NAMALWA (cell line): ENCODE measurements at regions not wholly inside any gene's neighbourhood (a gene's known extent, or its start where the extent isn't known, plus 50 kb on each side); places are given as distances from the start of the nearest gene placed in this dataset.
"Not testable (repeated sequence)": the region's sequence is repeated elsewhere in the genome, so short reads cannot be mapped to it uniquely, and the experiment has no call there.

Source experiments
- DNase-seq: peaks from one replicate; pipeline ENCODE4 v3.0.0-alpha.2; 2015; ENCODE audit warnings: low spot score

DNA sequence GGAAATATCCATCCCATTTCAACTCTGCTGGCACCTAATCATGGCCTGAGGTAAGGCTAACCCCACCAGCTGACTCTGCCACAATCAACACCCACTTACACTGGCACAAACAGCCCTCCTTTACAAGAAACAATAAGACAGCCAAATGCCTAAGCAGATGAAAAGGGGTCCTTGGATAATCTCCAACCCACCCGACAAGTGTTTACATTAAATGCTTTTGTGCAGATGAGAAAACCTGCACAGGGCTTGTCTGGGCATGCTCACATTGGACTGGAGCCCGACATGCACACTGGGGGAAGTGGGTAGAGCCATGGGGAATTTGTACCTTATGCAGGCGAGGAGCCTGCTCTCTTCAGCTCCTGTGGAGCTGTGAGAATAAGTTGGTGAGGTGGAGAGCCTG is 138.9 kb upstream of the ITM2A start:
- DNase-seq = no peak

DNA sequence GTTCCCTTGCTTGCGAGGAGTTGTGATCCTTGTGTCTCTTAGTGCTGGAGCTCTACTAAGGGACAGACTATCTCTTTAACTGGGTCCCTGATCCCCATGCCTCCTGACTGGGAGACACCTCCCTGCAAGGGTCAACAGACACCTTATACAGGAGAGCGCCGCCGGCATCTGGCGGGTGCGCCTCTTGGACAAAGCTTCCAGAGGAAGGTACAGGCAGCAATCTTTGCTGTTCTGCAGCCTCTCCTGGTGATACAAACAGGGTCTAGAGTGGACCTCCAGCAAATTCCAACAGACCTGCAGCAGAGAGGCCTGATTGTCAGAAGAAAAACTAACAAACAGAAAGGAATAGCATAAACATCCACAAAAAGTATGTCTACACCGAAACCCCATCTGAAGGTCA is 115.6 kb upstream of the ITM2A start:
- no peak for DNase-seq

DNA sequence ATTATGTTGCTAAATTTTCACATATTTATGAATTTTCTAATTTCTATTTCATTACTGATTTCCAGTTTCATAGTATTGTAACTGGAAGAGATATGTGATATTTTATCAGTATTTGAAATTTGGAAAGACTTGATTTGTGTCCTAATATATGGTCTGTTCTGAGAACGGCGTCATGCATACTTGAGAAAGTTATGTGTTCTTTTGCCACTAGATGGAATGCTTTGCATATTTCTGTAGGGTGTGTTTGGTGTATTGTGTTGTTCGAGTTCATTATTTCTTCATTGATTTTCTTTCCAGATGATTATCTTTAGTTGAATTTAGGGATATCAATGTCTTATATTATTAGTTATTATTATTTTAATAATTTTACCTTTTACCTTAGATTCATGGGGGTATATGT is 110.6 kb upstream of the ITM2A start:
- no peak for DNase-seq

DNA sequence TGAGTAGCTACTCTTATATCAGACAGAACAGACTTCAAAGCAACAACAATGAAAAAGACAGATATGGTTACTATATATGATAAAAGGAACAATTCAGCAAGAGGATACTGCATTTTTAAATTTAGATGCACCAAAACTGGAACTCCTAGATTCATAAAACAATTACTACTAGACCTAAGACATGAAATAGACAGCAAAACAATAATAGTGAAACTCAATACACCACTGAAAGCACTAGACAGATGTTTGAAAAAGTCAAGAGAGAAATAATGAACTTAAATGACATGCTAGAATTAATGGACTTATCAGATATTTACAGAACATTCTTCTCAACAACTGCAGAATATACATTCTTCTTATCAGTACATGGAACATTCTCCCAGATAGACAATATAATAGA is 99.5 kb upstream of the ITM2A start:
- no peak for DNase-seq

DNA sequence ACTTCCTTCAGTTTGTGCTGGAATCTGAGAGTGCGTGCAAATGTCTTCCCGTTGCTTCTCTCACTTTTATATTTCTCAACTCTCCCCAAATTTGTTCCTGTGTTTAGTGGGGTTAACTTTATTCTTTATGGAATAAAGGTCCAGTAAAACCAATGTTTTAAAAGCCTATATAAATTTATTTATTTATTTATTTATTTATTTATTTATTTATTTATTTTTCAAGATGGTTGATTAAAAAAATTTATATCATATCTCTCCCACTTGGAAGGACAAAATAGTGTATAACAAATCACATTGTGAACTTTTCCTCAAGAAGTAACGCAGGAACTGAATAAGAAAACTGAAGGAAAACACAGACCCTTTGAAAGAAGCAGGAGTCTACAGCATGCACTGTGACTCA is 95.3 kb upstream of the ITM2A start:
- no peak for DNase-seq

DNA sequence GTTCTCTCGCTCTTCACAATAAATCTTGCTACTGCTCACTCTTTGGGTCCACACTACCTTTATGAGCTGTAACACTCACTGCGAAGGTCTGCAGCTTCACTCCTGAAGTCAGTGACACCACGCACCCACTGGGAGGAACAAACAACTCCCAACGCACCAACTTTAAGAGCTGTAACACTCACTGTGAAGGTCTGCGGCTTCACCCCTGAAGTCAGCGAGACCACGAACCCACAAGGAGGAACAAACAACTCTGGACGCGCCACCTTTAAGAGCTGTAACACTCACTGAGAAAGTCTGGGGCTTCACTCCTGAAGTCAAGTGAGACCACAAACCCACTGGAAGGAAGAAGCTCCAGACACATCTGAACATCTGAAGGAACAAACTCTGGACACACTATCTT is 89.5 kb upstream of the ITM2A start:
- DNase-seq = not testable (repeated sequence)

DNA sequence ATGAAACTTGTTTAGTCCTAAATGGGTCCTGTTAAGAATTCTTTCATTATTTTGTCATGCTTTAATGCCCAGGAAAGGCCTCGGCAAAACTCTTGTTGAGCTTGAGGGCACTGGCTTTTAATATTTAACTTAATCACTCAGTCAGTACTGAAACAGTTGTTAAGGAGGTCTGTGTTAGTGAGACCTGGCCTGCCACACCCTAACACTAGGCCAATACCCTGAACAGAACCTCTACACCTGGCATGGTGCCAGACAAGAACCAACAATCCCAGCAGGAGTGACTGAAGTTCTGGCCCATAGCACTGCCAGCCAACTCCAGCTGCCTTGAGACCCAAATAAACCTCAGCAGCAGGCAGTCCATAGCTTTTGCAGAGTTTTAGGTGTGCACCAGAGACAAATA is 85.7 kb upstream of the ITM2A start:
- DNase-seq = no peak

DNA sequence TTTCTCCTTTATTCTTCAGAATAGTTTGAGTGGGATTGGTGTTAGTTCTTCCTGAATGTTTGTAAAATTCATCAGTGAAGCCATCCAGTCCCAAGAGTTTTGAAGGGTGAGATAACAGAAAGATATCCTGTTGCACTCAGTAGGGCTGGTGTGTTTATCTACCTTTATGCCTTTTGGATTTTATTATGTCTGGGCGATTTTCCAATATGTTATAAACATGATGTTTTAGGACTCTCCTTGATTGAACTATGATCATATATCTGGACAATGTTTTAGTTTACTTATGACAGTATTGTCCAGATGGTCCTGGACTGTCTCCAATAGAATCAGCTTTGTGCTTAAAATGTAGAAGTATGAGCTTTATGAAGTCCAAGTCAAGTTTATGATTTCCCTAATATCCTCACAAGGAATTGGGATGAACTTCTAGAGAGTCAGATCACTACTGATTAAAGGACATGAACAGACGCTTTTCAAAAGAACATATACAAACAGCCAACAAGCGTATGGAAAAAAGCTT is 77.6 kb upstream of the ITM2A start:
- DNase-seq = no peak

DNA sequence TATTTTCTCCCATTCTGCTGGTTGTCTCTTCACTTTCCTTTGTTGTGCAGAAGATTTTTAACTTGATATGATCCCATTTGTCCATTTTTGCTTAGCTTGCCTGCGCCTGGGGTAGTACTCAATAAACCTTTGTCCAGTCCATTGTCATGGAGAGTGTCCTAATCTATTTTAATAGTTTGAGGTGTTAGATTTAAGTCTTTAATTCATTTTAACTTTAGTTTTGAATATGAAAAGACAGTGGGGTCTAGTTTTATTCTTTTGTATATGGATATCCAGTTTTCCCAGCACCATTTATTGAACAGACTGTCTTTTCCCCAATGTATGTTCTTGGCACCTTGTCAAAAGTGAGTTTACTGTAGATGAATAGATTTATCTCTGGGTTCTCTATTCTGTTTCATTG is 76.0 kb upstream of the ITM2A start:
- no peak for DNase-seq

DNA sequence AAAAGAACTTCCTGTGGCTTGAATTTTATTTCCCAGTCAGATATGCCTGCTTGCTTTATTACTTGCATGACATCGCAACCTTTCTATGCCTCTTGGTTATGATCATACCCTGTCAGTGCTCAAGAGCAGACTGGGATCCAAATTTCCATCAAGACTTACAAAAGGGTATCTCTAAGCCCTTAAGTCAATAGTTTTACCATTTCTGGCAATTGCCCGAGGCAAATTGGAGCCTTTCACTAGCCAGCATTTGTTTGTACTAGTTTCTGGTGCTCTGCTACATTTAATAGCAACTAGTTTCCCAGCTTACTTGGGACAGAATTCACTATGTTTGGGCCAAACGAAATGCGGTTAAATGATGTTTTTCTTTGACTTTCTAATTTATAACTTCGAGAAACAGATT is 73.2 kb upstream of the ITM2A start:
- no peak for DNase-seq
